ENCODE measurements at regions not wholly inside any gene's neighbourhood (a gene's known extent, or its start where the extent isn't known, plus 50 kb on each side); places are given as distances from the start of the nearest gene placed in this dataset.

GRCh38 chr7:153443032-153443701, 609.0 kb upstream of the DPP6 start:
- TF ChIP-seq CTCF (IDR thresholded peaks at IDR 0.05; ENCODE audit: insufficient read depth, low read depth, low read length), result no peak
- Histone ChIP-seq H3K4me3 (ENCODE audit: low read depth, low read length) (no peak overlapping the region), H3K27me3 (ENCODE audit: control insufficient read depth, insufficient read depth, low read length) (no peaks in the 10 kb centered on the region), H3K36me3 (ENCODE audit: control insufficient read depth, insufficient read depth, low read length) (no peaks in the 10 kb centered on the region)
- no peak for DNase-seq (ENCODE audit: low read depth)
- CTCF ChIA-PET, result no interaction called here
- POLR2A ChIA-PET, result no interaction called here

GRCh38 chr7:153444641-153445040, 607.6 kb upstream of the DPP6 start:
- Histone ChIP-seq H3K36me3 (ENCODE audit: control insufficient read depth, insufficient read depth, low read length) (no peaks in the 10 kb centered on the region), H3K27me3 (ENCODE audit: control insufficient read depth, insufficient read depth, low read length) (no peaks in the 10 kb centered on the region), H3K4me3 (ENCODE audit: low read depth, low read length) (no peak overlapping the region)
- ChIA-PET POLR2A (no interaction called here), CTCF (no interaction called here)
- no peak for TF ChIP-seq CTCF (IDR thresholded peaks at IDR 0.05; ENCODE audit: insufficient read depth, low read depth, low read length)
- DNase-seq (ENCODE audit: low read depth), result no peak

- Histone ChIP-seq H3K27me3 (ENCODE audit: control insufficient read depth, insufficient read depth, low read length) (no peaks in the 10 kb centered on the region), H3K36me3 (ENCODE audit: control insufficient read depth, insufficient read depth, low read length) (no peaks in the 10 kb centered on the region), H3K4me3 (ENCODE audit: low read depth, low read length) (no peak overlapping the region)
- DNase-seq (ENCODE audit: low read depth), result no peak
- ChIA-PET POLR2A (no interaction called here), CTCF (no interaction called here)
- TF ChIP-seq CTCF (IDR thresholded peaks at IDR 0.05; ENCODE audit: insufficient read depth, low read depth, low read length), result no peak
Measured at GRCh38 chr7:153445641-153446040, 606.6 kb upstream of the DPP6 start.

- TF ChIP-seq CTCF (IDR thresholded peaks at IDR 0.05; ENCODE audit: insufficient read depth, low read depth, low read length), result no peak
- CTCF ChIA-PET, result no interaction called here
- DNase-seq (ENCODE audit: low read depth), result no peak
- POLR2A ChIA-PET, result no interaction called here
- no peaks in the 10 kb centered on the region for H3K27me3 ChIP-seq (ENCODE audit: control insufficient read depth, insufficient read depth, low read length)
- H3K36me3 ChIP-seq (ENCODE audit: control insufficient read depth, insufficient read depth, low read length), result no peaks in the 10 kb centered on the region
- H3K4me3 ChIP-seq (ENCODE audit: low read depth, low read length), result no peak overlapping the region
Measured at GRCh38 chr7:153446490-153446889, 605.7 kb upstream of the DPP6 start.

- CTCF ChIA-PET, result no interaction called here
- no peaks in the 10 kb centered on the region for H3K36me3 ChIP-seq (ENCODE audit: control insufficient read depth, insufficient read depth, low read length)
- H3K4me3 ChIP-seq (ENCODE audit: low read depth, low read length), result no peak overlapping the region
- no peaks in the 10 kb centered on the region for H3K27me3 ChIP-seq (ENCODE audit: control insufficient read depth, insufficient read depth, low read length)
- no peak for DNase-seq (ENCODE audit: low read depth)
- POLR2A ChIA-PET, result no interaction called here
- no peak for TF ChIP-seq CTCF (IDR thresholded peaks at IDR 0.05; ENCODE audit: insufficient read depth, low read depth, low read length)
Measured at GRCh38 chr7:153447011-153447410, 605.2 kb upstream of the DPP6 start.

Measured in BJ (cell line).